ENCODE measurements at regions not wholly inside any gene's neighbourhood (a gene's known extent, or its start where the extent isn't known, plus 50 kb on each side); places are given as distances from the start of the nearest gene placed in this dataset.

DNA sequence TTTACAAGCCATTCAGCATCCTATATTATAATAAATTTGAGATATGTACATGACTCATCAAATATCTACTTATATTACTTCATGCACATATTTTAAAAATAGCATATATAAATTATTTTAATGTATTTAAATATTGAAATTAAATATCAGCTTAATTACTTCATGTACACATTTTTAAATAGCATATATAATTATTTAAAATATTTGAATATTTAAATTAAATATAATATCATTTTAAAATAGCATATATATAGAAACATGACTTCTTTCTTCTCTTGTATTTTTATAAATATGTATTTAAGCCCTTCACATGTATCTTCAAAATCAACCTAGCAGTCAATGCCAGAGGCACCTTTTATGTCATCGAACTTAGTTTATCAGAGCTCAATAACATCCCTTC, 298.8 kb upstream of the DSEL start:
- H4K20me1 ChIP-seq (ENCODE audit: control insufficient read depth, extremely low read depth, insufficient read depth, low read length), result no peaks in the 10 kb centered on the region
- H3K36me3 ChIP-seq (ENCODE audit: control insufficient read depth, insufficient read depth, low read length), result no peaks in the 10 kb centered on the region

DNA sequence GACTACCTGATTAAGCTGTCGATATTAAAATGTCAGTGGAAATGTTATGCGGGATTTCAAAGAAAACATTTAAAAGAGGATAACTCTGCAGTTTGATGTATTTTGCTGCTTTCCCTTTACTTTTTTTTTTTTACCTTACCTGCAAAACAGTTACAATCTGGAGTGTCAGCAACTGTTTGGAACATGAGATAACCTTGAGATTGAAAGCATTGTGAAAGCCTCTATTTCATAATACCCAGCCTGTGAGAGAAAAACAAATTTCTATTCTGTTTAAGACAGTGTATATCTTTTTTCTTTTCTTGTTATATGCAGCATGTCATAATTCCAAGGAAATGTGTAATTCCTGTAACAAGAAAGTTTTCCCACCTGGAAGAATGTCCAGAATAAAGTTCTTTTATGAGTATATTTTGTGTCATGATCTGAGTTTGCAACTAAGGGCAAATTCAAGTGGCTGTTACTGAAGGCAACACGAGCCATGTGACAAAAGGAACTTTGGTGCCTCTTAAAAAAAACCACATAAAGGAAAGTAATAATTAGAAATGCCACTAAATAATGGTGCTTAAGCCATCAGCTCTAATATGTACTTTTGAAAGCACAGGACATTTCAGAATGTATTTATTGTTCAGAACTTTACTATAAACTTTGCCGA, 297.0 kb upstream of the DSEL start:
- no peak for DNase-seq (ENCODE audit: low read depth in 2 of 2)

More for the DNA sequence above, 298.8 kb upstream of the DSEL start:
- Histone ChIP-seq H3K4me1 (ENCODE audit: control insufficient read depth, extremely low read depth, insufficient read depth, low read length) (no peaks in the 10 kb centered on the region), H3K27ac (ENCODE audit: insufficient read depth, low read length) (no peak overlapping the region), H3K79me2 (ENCODE audit: control insufficient read depth, insufficient read depth, low read length) (no peaks in the 10 kb centered on the region), H2AFZ (ENCODE audit: low read length) (no peak overlapping the region), H3K4me3 (replicated peaks in 1 of 4; ENCODE audit: control extremely low read depth in 1 of 4, insufficient read depth in 1 of 4, low read depth in 3 of 4, low read length in 4 of 4) (no peak overlapping the region), H3K9ac (ENCODE audit: insufficient read depth, low read length) (no peak overlapping the region), H3K9me3 (ENCODE audit: control insufficient read depth, insufficient read depth, low read depth, low read length) (no peaks in the 10 kb centered on the region), H3K27me3 (ENCODE audit: control insufficient read depth, insufficient read depth, low read length) (no peaks in the 10 kb centered on the region), H3K4me2 (ENCODE audit: extremely low read depth, insufficient read depth, low read length) (no peak overlapping the region)
- no peak for TF ChIP-seq EZH2 (IDR thresholded peaks at IDR 0.05; ENCODE audit: low read length, missing control alignments)
- TF ChIP-seq, protein P1, sequence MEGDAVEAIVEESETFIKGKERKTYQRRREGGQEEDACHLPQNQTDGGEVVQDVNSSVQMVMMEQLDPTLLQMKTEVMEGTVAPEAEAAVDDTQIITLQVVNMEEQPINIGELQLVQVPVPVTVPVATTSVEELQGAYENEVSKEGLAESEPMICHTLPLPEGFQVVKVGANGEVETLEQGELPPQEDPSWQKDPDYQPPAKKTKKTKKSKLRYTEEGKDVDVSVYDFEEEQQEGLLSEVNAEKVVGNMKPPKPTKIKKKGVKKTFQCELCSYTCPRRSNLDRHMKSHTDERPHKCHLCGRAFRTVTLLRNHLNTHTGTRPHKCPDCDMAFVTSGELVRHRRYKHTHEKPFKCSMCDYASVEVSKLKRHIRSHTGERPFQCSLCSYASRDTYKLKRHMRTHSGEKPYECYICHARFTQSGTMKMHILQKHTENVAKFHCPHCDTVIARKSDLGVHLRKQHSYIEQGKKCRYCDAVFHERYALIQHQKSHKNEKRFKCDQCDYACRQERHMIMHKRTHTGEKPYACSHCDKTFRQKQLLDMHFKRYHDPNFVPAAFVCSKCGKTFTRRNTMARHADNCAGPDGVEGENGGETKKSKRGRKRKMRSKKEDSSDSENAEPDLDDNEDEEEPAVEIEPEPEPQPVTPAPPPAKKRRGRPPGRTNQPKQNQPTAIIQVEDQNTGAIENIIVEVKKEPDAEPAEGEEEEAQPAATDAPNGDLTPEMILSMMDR (conservative IDR thresholded peaks at IDR 0.05 in 1 of 2, IDR thresholded peaks at IDR 0.05 in 1 of 2; ENCODE audit: low read depth in 1 of 2, low read length in 2 of 2), result no peak
- DNase-seq (ENCODE audit: low read depth in 2 of 2), result no peak

DNA sequence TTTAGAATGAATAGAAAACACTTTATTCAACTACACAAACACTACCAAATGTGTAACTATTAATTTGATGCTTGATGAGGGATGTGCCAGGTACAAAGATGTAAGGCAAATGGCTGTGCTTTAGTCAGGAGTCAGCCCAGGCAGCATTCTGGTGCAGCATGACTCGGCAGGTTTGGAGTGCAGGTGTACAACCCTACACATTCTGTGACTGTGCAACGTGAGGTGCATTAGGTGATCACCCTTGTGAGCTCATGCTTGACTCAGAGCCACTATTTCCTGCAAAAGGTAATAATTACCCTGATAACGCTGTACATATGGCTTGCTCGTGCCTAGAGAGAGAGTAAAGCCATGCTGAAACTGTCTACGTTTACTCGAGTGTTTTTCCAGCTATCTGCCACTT, 288.7 kb upstream of the DSEL start:
- H4K20me1 ChIP-seq (ENCODE audit: control insufficient read depth, extremely low read depth, insufficient read depth, low read length), result no peaks in the 10 kb centered on the region
- no peak overlapping the region for H3K4me2 ChIP-seq (ENCODE audit: extremely low read depth, insufficient read depth, low read length)
- no peaks in the 10 kb centered on the region for H3K79me2 ChIP-seq (ENCODE audit: control insufficient read depth, insufficient read depth, low read length)
- H3K27me3 ChIP-seq (ENCODE audit: control insufficient read depth, insufficient read depth, low read length), result no peaks in the 10 kb centered on the region
- no peaks in the 10 kb centered on the region for H3K36me3 ChIP-seq (ENCODE audit: control insufficient read depth, insufficient read depth, low read length)
- no peak overlapping the region for H2AFZ ChIP-seq (ENCODE audit: low read length)
- no peak overlapping the region for H3K9ac ChIP-seq (ENCODE audit: insufficient read depth, low read length)
- H3K4me3 ChIP-seq (replicated peaks in 1 of 4; ENCODE audit: control extremely low read depth in 1 of 4, insufficient read depth in 1 of 4, low read depth in 3 of 4, low read length in 4 of 4), result no peak overlapping the region
- H3K4me1 ChIP-seq (ENCODE audit: control insufficient read depth, extremely low read depth, insufficient read depth, low read length), result no peaks in the 10 kb centered on the region
- TF ChIP-seq EZH2 (IDR thresholded peaks at IDR 0.05; ENCODE audit: low read length, missing control alignments), result no peak
- TF ChIP-seq, protein P1 (conservative IDR thresholded peaks at IDR 0.05 in 1 of 2, IDR thresholded peaks at IDR 0.05 in 1 of 2; ENCODE audit: low read depth in 1 of 2, low read length in 2 of 2), result no peak
- H3K9me3 ChIP-seq (ENCODE audit: control insufficient read depth, insufficient read depth, low read depth, low read length), result no peaks in the 10 kb centered on the region
- DNase-seq (ENCODE audit: low read depth in 2 of 2), result no peak
- no peak overlapping the region for H3K27ac ChIP-seq (ENCODE audit: insufficient read depth, low read length)

More for the DNA sequence above, 297.0 kb upstream of the DSEL start:
- no peak overlapping the region for H3K27ac ChIP-seq (ENCODE audit: insufficient read depth, low read length)
- no peaks in the 10 kb centered on the region for H3K9me3 ChIP-seq (ENCODE audit: control insufficient read depth, insufficient read depth, low read depth, low read length)
- no peak overlapping the region for H2AFZ ChIP-seq (ENCODE audit: low read length)
- H3K79me2 ChIP-seq (ENCODE audit: control insufficient read depth, insufficient read depth, low read length), result no peaks in the 10 kb centered on the region
- no peaks in the 10 kb centered on the region for H3K36me3 ChIP-seq (ENCODE audit: control insufficient read depth, insufficient read depth, low read length)
- H3K4me2 ChIP-seq (ENCODE audit: extremely low read depth, insufficient read depth, low read length), result no peak overlapping the region
- no peak overlapping the region for H3K9ac ChIP-seq (ENCODE audit: insufficient read depth, low read length)
- TF ChIP-seq EZH2 (IDR thresholded peaks at IDR 0.05; ENCODE audit: low read length, missing control alignments), result no peak
- TF ChIP-seq, protein P1 (conservative IDR thresholded peaks at IDR 0.05 in 1 of 2, IDR thresholded peaks at IDR 0.05 in 1 of 2; ENCODE audit: low read depth in 1 of 2, low read length in 2 of 2), result no peak
- H3K27me3 ChIP-seq (ENCODE audit: control insufficient read depth, insufficient read depth, low read length), result no peaks in the 10 kb centered on the region
- no peaks in the 10 kb centered on the region for H4K20me1 ChIP-seq (ENCODE audit: control insufficient read depth, extremely low read depth, insufficient read depth, low read length)
- no peak overlapping the region for H3K4me3 ChIP-seq (replicated peaks in 1 of 4; ENCODE audit: control extremely low read depth in 1 of 4, insufficient read depth in 1 of 4, low read depth in 3 of 4, low read length in 4 of 4)
- no peaks in the 10 kb centered on the region for H3K4me1 ChIP-seq (ENCODE audit: control insufficient read depth, extremely low read depth, insufficient read depth, low read length)
